Breast epithelium (tissue), 3 donors: ENCODE measurements at regions not wholly inside any gene's neighbourhood (a gene's known extent, or its start where the extent isn't known, plus 50 kb on each side); places are given as distances from the start of the nearest gene placed in this dataset.

ENCODE experiments used
- POLR2A ChIP-seq: fragments of 450-650 bp; IDR thresholded peaks from one replicate; pipeline ENCODE4 v1.6.1; 2016; ENCODE audit warnings: antibody characterized with exemption, mild to moderate bottlenecking, moderate library complexity
- TF ChIP-seq, protein P1 (sequence below), 3 donors: fragments of 450-650 bp; IDR thresholded peaks; one replicate each; pipeline ENCODE4 v1.5.1; 2016 to 2017; ENCODE audit warnings: antibody characterized with exemption in 3 of 3, mild to moderate bottlenecking in 3 of 3, moderate library complexity in 3 of 3

GRCh38 chr19:31718898-31719297 lies 369.7 kb upstream of the TSHZ3 start:
- TF ChIP-seq, protein P1, sequence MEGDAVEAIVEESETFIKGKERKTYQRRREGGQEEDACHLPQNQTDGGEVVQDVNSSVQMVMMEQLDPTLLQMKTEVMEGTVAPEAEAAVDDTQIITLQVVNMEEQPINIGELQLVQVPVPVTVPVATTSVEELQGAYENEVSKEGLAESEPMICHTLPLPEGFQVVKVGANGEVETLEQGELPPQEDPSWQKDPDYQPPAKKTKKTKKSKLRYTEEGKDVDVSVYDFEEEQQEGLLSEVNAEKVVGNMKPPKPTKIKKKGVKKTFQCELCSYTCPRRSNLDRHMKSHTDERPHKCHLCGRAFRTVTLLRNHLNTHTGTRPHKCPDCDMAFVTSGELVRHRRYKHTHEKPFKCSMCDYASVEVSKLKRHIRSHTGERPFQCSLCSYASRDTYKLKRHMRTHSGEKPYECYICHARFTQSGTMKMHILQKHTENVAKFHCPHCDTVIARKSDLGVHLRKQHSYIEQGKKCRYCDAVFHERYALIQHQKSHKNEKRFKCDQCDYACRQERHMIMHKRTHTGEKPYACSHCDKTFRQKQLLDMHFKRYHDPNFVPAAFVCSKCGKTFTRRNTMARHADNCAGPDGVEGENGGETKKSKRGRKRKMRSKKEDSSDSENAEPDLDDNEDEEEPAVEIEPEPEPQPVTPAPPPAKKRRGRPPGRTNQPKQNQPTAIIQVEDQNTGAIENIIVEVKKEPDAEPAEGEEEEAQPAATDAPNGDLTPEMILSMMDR (IDR thresholded peaks at IDR 0.05): no peak
- no peak for TF ChIP-seq POLR2A
